AG04449 (cell line): ENCODE measurements at regions not wholly inside any gene's neighbourhood (a gene's known extent, or its start where the extent isn't known, plus 50 kb on each side); places are given as distances from the start of the nearest gene placed in this dataset.

Source experiments
- CTCF ChIA-PET: fragments of 350-600 bp; formaldehyde crosslinking; extraction: SDS; loops from one replicate; lab custom pipeline; 2021; ENCODE audit warnings: antibody characterized with exemption; lab: Yijun Ruan, JAX
- POLR2A ChIA-PET: fragments of 400-600, 350-600 bp; formaldehyde crosslinking; extraction: SDS; loops from one replicate; lab custom pipeline; 2020; ENCODE audit warnings: antibody characterized with exemption, inconsistent platforms; lab: Yijun Ruan, JAX
- DNase-seq: peaks from one replicate; pipeline ENCODE4 v3.0.0-alpha.2; 2010; ENCODE audit warnings: low read depth, low spot score
- H3K4me3 ChIP-seq: 2 replicates; pipeline ENCODE4 v1.5.1; 2011; ENCODE audit warnings: low read depth, mild to moderate bottlenecking, control low read depth, low read length
- TF ChIP-seq, protein P1 (sequence below): IDR thresholded peaks from one replicate; pipeline ENCODE4 v1.5.1; 2011; ENCODE audit warnings: mild to moderate bottlenecking, moderate library complexity, low read length, control low read depth, inconsistent platforms; ENCODE audit not compliant: insufficient read depth; ENCODE audit errors: missing control alignments

DNA sequence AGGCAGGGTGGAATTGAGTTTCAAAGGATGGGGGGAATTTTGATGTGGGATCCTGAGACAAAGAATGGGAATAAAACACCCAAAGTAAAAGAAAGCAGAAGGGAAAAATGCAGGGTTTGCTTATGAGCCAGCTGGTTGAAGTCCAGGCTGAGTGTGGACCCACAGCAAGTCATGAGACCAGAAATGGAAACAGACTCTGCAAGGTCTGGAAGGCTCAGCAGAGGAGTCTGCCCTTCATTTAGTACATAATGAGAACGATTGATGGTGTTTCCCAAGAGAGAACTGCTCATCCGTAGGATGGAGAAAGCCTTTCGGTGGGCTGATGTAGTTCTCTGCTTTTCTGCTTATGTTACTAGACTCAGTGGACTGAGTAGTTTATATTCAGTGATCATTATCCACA lies 259.1 kb downstream of the C4orf33 start:
- ChIA-PET CTCF (no interaction called here), POLR2A (no interaction called here)
- H3K4me3 ChIP-seq = no peak overlapping the region
- TF ChIP-seq, protein P1, sequence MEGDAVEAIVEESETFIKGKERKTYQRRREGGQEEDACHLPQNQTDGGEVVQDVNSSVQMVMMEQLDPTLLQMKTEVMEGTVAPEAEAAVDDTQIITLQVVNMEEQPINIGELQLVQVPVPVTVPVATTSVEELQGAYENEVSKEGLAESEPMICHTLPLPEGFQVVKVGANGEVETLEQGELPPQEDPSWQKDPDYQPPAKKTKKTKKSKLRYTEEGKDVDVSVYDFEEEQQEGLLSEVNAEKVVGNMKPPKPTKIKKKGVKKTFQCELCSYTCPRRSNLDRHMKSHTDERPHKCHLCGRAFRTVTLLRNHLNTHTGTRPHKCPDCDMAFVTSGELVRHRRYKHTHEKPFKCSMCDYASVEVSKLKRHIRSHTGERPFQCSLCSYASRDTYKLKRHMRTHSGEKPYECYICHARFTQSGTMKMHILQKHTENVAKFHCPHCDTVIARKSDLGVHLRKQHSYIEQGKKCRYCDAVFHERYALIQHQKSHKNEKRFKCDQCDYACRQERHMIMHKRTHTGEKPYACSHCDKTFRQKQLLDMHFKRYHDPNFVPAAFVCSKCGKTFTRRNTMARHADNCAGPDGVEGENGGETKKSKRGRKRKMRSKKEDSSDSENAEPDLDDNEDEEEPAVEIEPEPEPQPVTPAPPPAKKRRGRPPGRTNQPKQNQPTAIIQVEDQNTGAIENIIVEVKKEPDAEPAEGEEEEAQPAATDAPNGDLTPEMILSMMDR = no peak
- DNase-seq = no peak

DNA sequence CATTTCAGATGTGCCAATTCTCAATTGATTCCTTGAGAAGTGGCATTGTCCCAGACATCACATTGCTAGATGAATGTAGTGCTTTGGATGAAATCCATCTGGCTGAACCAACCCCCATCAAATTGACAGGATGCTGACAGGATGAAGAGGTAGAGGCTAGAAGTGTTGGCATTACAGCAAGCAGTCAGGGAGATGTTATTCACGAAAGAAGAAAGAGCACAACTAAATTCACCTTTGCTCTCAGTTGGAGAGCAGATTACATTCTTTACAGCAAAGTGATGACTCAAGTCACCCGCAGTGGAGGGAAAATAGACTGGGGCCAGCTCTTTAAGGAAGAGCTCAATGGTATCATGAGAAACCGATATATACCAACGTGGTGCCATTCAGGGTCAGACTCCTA lies 259.6 kb downstream of the C4orf33 start:
- DNase-seq = no peak
- ChIA-PET POLR2A (no interaction called here), CTCF (interaction anchor here (1.2 kb wide), 1 partner anchor 13 kb away, joined by 3 read pairs; no protein-coding TSS in a partner anchor)
- TF ChIP-seq, protein P1 = no peak
- H3K4me3 ChIP-seq = no peak overlapping the region

DNA sequence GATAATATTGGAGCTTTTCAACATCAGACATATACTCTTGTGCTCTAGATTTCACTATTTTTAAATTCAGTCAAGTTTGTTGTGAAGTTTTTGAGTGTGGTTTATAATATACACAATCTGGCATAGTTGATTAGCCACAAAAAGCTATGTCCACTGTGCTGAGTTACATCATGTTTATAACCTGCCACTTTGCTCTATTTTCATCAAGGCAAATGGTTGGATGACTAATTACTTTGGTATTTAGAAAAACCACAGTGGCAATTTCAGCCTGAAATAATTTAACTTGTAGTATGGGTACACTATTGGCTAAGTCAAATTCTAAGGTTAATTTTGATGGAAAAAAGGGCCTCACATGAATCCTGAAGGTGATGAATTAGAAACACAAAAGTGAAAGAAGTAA lies 262.6 kb downstream of the C4orf33 start:
- TF ChIP-seq, protein P1 = no peak
- CTCF ChIA-PET = interaction anchor here (1.2 kb wide), 1 partner anchor 15 kb away, joined by 3 read pairs; no protein-coding TSS in a partner anchor
- POLR2A ChIA-PET = no interaction called here
- no peak overlapping the region for H3K4me3 ChIP-seq
- DNase-seq = peak; percentile 16

DNA sequence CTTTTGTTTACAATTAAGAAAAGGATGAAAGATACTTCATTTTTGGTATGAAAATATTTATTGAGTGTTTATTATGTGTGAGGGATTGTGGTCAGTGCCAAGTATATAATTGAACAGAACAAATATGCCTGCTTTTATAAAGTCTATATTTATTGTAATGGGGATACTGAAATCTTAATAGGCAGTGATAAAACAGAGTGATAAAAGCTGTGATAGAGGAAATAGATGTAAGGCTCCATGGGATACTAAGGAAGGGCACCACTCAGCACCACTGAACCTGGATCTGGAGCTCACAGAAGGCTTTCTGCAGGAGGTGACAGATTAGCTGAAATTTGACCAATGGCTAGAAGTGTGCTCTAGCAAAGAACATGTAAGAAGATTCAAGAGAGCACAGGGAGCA lies 263.5 kb downstream of the C4orf33 start:
- CTCF ChIA-PET = no interaction called here
- TF ChIP-seq, protein P1 = no peak
- POLR2A ChIA-PET = no interaction called here
- H3K4me3 ChIP-seq = no peak overlapping the region
- DNase-seq = no peak

DNA sequence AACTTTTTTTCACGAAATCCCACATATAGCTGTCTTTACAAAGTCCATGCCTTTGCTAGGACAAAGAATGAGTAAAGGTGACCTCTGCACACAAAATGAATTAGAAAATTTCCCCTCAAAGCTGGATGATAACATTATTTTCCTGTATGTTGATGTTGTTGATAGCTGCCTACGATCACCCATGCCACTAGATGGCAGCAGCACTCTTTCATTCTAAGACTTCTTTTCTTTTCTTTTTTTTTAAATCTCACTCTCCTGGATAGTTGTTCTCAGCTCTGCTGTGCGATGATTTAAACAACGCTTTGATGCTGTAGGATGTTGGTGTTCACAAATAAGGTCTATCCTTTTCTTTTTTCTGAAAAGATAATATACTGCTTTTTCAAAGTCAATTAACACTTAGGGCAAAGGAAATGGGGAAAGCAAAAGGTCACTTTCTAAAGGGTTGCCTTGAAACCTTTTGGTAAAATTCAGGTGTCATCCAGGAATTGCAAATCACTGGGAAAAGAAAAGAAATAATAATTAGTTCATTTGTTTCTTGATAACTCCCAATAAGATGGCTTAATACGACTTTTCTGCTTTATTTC lies 266.8 kb downstream of the C4orf33 start:
- POLR2A ChIA-PET = no interaction called here

DNA sequence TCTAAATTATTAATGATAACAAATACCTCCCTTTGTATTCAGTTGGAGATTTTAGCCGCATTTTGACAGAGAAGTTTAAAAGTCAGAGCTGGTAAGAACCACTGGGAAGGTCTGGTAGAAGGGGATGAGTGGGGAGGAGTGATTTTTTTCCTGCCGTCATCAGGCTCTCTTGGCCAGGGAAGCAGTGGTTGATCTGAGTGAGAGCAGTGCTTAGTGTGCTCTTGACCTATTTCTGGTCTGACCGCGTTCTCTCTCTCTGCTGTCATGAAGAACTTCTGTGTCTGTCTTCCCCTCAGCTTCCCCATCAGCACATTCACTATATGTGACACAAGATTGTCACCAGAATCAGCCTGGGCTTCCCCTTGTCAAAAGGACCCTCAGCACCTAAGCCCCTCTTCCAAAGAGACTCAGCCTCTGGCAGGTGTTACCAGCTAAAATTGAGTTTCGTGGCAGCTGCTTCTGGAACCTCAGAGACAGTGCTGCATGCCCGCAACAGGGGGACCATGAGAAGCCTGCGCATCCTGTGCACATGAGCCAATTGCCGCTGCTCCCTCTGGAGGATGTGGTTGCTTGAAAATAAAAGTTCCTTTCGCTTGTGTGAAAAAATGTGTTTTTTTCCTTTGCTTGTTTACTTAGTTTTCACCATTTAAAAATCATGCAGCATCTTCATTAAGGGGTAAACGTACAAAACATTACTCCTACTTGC lies 268.9 kb downstream of the C4orf33 start:
- H3K4me3 ChIP-seq = no peak overlapping the region
- no peak for DNase-seq
- POLR2A ChIA-PET = no interaction called here
- CTCF ChIA-PET = interaction anchor here (1.0 to 4.1 kb wide), 3 partner anchors 11 to 279 kb away, joined by 3 to 36 read pairs (median 4); no protein-coding TSS in a partner anchor
- TF ChIP-seq, protein P1 = no peak

More for the DNA sequence above, 266.8 kb downstream of the C4orf33 start:
- TF ChIP-seq, protein P1 = peak; percentile 59
- CTCF ChIA-PET = interaction anchor here (1.1 to 4.1 kb wide), 5 partner anchors 9 to 278 kb away, joined by 3 to 36 read pairs (median 9); no protein-coding TSS in a partner anchor
- DNase-seq = no peak
- no peak overlapping the region for H3K4me3 ChIP-seq
